ENCODE measurements at regions not wholly inside any gene's neighbourhood (a gene's known extent, or its start where the extent isn't known, plus 50 kb on each side); places are given as distances from the start of the nearest gene placed in this dataset.

GRCh38 chr19:29364999-29365398 is 152.0 kb upstream of the UQCRFS1 start:
- TF ChIP-seq, protein P1, sequence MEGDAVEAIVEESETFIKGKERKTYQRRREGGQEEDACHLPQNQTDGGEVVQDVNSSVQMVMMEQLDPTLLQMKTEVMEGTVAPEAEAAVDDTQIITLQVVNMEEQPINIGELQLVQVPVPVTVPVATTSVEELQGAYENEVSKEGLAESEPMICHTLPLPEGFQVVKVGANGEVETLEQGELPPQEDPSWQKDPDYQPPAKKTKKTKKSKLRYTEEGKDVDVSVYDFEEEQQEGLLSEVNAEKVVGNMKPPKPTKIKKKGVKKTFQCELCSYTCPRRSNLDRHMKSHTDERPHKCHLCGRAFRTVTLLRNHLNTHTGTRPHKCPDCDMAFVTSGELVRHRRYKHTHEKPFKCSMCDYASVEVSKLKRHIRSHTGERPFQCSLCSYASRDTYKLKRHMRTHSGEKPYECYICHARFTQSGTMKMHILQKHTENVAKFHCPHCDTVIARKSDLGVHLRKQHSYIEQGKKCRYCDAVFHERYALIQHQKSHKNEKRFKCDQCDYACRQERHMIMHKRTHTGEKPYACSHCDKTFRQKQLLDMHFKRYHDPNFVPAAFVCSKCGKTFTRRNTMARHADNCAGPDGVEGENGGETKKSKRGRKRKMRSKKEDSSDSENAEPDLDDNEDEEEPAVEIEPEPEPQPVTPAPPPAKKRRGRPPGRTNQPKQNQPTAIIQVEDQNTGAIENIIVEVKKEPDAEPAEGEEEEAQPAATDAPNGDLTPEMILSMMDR (IDR thresholded peaks at IDR 0.05) = no peak
- no peak for TF ChIP-seq POLR2A (IDR thresholded peaks at IDR 0.05)
- TF ChIP-seq EP300 (IDR thresholded peaks at IDR 0.05) = no peak
